ENCODE measurements at regions not wholly inside any gene's neighbourhood (a gene's known extent, or its start where the extent isn't known, plus 50 kb on each side); places are given as distances from the start of the nearest gene placed in this dataset.

DNA sequence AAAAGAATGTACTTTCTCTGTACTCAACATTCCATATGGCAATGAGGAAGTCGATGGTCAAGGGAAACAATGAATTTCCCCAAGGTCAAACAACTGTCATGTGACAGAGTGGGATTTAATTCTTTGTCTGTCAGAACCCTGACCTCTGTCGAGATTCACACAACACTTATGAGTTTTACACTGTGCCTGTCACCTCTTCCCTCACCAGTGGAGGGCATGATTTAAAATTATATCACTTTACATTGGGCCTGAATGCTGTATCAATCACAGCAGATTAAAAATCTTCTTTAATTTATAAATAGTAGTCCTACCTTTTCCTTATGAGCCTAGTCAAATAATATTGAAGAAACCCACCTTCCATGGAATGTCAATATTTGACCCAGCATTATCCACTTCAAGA, 276.7 kb downstream of the CDH10 start:
- no peak for ATAC-seq
- TF ChIP-seq OSR1 (CRISPR knock-in tag; IDR thresholded peaks at IDR 0.05) = no peak
- no peak for TF ChIP-seq PPARA (CRISPR knock-in tag; IDR thresholded peaks at IDR 0.05; ENCODE audit: borderline replicate concordance)
- TF ChIP-seq ESRRG (CRISPR knock-in tag; IDR thresholded peaks at IDR 0.05) = no peak
- TF ChIP-seq ZNF8 (CRISPR knock-in tag; IDR thresholded peaks at IDR 0.05) = no peak
- TF ChIP-seq, protein P1, sequence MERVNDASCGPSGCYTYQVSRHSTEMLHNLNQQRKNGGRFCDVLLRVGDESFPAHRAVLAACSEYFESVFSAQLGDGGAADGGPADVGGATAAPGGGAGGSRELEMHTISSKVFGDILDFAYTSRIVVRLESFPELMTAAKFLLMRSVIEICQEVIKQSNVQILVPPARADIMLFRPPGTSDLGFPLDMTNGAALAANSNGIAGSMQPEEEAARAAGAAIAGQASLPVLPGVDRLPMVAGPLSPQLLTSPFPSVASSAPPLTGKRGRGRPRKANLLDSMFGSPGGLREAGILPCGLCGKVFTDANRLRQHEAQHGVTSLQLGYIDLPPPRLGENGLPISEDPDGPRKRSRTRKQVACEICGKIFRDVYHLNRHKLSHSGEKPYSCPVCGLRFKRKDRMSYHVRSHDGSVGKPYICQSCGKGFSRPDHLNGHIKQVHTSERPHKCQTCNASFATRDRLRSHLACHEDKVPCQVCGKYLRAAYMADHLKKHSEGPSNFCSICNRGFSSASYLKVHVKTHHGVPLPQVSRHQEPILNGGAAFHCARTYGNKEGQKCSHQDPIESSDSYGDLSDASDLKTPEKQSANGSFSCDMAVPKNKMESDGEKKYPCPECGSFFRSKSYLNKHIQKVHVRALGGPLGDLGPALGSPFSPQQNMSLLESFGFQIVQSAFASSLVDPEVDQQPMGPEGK (CRISPR knock-in tag; IDR thresholded peaks at IDR 0.05; ENCODE audit: borderline replicate concordance) = no peak
- TF ChIP-seq RARB (CRISPR knock-in tag; IDR thresholded peaks at IDR 0.05) = no peak
- TF ChIP-seq TOX (CRISPR knock-in tag; IDR thresholded peaks at IDR 0.05; ENCODE audit: borderline replicate concordance) = no peak
- TF ChIP-seq, protein P2, sequence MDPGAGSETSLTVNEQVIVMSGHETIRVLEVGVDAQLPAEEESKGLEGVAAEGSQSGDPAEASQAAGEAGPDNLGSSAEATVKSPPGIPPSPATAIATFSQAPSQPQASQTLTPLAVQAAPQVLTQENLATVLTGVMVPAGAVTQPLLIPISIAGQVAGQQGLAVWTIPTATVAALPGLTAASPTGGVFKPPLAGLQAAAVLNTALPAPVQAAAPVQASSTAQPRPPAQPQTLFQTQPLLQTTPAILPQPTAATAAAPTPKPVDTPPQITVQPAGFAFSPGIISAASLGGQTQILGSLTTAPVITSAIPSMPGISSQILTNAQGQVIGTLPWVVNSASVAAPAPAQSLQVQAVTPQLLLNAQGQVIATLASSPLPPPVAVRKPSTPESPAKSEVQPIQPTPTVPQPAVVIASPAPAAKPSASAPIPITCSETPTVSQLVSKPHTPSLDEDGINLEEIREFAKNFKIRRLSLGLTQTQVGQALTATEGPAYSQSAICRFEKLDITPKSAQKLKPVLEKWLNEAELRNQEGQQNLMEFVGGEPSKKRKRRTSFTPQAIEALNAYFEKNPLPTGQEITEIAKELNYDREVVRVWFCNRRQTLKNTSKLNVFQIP (CRISPR knock-in tag; IDR thresholded peaks at IDR 0.05; ENCODE audit: borderline replicate concordance, low read depth) = no peak
- TF ChIP-seq, protein P3, sequence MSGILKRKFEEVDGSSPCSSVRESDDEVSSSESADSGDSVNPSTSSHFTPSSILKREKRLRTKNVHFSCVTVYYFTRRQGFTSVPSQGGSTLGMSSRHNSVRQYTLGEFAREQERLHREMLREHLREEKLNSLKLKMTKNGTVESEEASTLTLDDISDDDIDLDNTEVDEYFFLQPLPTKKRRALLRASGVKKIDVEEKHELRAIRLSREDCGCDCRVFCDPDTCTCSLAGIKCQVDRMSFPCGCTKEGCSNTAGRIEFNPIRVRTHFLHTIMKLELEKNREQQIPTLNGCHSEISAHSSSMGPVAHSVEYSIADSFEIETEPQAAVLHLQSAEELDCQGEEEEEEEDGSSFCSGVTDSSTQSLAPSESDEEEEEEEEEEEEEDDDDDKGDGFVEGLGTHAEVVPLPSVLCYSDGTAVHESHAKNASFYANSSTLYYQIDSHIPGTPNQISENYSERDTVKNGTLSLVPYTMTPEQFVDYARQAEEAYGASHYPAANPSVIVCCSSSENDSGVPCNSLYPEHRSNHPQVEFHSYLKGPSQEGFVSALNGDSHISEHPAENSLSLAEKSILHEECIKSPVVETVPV (CRISPR knock-in tag; IDR thresholded peaks at IDR 0.05) = no peak
- TF ChIP-seq ZFP3 (CRISPR knock-in tag; IDR thresholded peaks at IDR 0.05) = no peak
- TF ChIP-seq ZNF565 (CRISPR knock-in tag; conservative IDR thresholded peaks at IDR 0.05; ENCODE audit: low read depth) = no peak
- no peak for TF ChIP-seq CSDC2 (CRISPR knock-in tag; IDR thresholded peaks at IDR 0.05)
- no peak for TF ChIP-seq SNAI2 (CRISPR knock-in tag; IDR thresholded peaks at IDR 0.05)
- TF ChIP-seq, protein P4, sequence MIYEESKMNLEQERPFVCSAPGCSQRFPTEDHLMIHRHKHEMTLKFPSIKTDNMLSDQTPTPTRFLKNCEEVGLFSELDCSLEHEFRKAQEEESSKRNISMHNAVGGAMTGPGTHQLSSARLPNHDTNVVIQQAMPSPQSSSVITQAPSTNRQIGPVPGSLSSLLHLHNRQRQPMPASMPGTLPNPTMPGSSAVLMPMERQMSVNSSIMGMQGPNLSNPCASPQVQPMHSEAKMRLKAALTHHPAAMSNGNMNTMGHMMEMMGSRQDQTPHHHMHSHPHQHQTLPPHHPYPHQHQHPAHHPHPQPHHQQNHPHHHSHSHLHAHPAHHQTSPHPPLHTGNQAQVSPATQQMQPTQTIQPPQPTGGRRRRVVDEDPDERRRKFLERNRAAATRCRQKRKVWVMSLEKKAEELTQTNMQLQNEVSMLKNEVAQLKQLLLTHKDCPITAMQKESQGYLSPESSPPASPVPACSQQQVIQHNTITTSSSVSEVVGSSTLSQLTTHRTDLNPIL (CRISPR knock-in tag; IDR thresholded peaks at IDR 0.05; ENCODE audit: low read depth) = no peak

DNA sequence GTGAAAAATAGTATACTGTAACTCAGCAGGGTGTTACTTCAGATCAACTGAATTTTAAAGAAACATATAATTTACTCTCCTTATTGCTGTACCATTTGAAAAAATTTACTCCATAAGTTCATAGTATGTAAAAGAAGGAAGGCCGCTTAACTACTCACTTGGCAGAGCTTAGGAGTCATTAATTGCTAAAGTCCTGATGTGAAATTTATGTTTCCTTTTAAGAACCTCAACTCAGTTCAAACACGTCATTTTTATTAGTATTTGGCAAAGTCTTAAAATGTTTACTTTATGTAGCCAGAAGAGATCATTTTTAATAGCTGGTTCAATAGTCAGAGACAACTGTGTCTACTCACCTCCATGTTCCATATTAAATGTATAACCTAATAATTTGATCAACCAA, 268.6 kb downstream of the CDH10 start:
- ATAC-seq = no peak
- TF ChIP-seq RARB (CRISPR knock-in tag; IDR thresholded peaks at IDR 0.05) (no peak), ZNF70 (CRISPR knock-in tag; IDR thresholded peaks at IDR 0.05) (no peak), ARNTL (CRISPR knock-in tag; IDR thresholded peaks at IDR 0.05; ENCODE audit: borderline replicate concordance, low read depth) (no peak), ZFP30 (CRISPR knock-in tag; IDR thresholded peaks at IDR 0.05) (no peak), ZFP3 (CRISPR knock-in tag; IDR thresholded peaks at IDR 0.05) (no peak), ESRRG (CRISPR knock-in tag; IDR thresholded peaks at IDR 0.05) (no peak), GLIS3 (CRISPR knock-in tag; IDR thresholded peaks at IDR 0.05) (no peak), ISL1 (CRISPR knock-in tag; IDR thresholded peaks at IDR 0.05) (no peak), BACH2 (CRISPR knock-in tag; IDR thresholded peaks at IDR 0.05; ENCODE audit: borderline replicate concordance) (no peak), SNAI2 (CRISPR knock-in tag; IDR thresholded peaks at IDR 0.05) (no peak), ZC3H10 (CRISPR knock-in tag; IDR thresholded peaks at IDR 0.05) (no peak), ZNF8 (CRISPR knock-in tag; IDR thresholded peaks at IDR 0.05) (no peak), CSDC2 (CRISPR knock-in tag; IDR thresholded peaks at IDR 0.05) (no peak), TCF4 (CRISPR knock-in tag; IDR thresholded peaks at IDR 0.05; ENCODE audit: borderline replicate concordance) (no peak), ZNF565 (CRISPR knock-in tag; conservative IDR thresholded peaks at IDR 0.05; ENCODE audit: low read depth) (no peak)
- TF ChIP-seq, protein P4 (CRISPR knock-in tag; IDR thresholded peaks at IDR 0.05; ENCODE audit: low read depth) = no peak
- TF ChIP-seq, protein P5, sequence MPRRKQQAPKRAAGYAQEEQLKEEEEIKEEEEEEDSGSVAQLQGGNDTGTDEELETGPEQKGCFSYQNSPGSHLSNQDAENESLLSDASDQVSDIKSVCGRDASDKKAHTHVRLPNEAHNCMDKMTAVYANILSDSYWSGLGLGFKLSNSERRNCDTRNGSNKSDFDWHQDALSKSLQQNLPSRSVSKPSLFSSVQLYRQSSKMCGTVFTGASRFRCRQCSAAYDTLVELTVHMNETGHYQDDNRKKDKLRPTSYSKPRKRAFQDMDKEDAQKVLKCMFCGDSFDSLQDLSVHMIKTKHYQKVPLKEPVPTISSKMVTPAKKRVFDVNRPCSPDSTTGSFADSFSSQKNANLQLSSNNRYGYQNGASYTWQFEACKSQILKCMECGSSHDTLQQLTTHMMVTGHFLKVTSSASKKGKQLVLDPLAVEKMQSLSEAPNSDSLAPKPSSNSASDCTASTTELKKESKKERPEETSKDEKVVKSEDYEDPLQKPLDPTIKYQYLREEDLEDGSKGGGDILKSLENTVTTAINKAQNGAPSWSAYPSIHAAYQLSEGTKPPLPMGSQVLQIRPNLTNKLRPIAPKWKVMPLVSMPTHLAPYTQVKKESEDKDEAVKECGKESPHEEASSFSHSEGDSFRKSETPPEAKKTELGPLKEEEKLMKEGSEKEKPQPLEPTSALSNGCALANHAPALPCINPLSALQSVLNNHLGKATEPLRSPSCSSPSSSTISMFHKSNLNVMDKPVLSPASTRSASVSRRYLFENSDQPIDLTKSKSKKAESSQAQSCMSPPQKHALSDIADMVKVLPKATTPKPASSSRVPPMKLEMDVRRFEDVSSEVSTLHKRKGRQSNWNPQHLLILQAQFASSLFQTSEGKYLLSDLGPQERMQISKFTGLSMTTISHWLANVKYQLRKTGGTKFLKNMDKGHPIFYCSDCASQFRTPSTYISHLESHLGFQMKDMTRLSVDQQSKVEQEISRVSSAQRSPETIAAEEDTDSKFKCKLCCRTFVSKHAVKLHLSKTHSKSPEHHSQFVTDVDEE (CRISPR knock-in tag; IDR thresholded peaks at IDR 0.05) = no peak
- TF ChIP-seq, protein P3 (CRISPR knock-in tag; IDR thresholded peaks at IDR 0.05) = no peak
- TF ChIP-seq, protein P1 (CRISPR knock-in tag; IDR thresholded peaks at IDR 0.05; ENCODE audit: borderline replicate concordance) = no peak

Measured in SK-N-SH treated with all-trans-retinoic acid at 6 μM for 48 hours (cell line).